SU-DHL-6 (cell line): ENCODE measurements at regions not wholly inside any gene's neighbourhood (a gene's known extent, or its start where the extent isn't known, plus 50 kb on each side); places are given as distances from the start of the nearest gene placed in this dataset.
"Not testable (repeated sequence)": the region's sequence is repeated elsewhere in the genome, so short reads cannot be mapped to it uniquely, and the experiment has no call there.

Source experiments
- H2AFZ ChIP-seq: fragments of 200-600 bp; sonication (generic); 2 replicates; pipeline ENCODE4 v1.6.1; 2014; ENCODE audit warnings: low read depth, mild to moderate bottlenecking, moderate library complexity, mixed read lengths, antibody characterized with exemption, low read length; ENCODE audit not compliant: severe bottlenecking
- H3F3A ChIP-seq: fragments of 200-600 bp; shearing (Covaris generic); 2 replicates; pipeline ENCODE4 v1.6.0; 2016; ENCODE audit warnings: antibody characterized with exemption, mild to moderate bottlenecking; ENCODE audit not compliant: insufficient read depth
- H3K27ac ChIP-seq: fragments of 200-600 bp; sonication (generic); 2 replicates; pipeline ENCODE4 v1.5.1; 2016; ENCODE audit warnings: low read depth, mild to moderate bottlenecking, low read length, moderate library complexity, mixed read lengths
- H3K27me3 ChIP-seq: fragments of 200-600 bp; sonication (generic), shearing (Covaris generic); 2 replicates; pipeline ENCODE4 v1.6.0; 2014; ENCODE audit warnings: mild to moderate bottlenecking, low read length
- H3K36me3 ChIP-seq: fragments of 200-600 bp; sonication (generic); 2 replicates; pipeline ENCODE4 v1.6.1; 2014; ENCODE audit warnings: mild to moderate bottlenecking, low read length, mixed read lengths
- H3K4me2 ChIP-seq: fragments of 300-600, 200-600 bp; shearing (Covaris generic), sonication (generic); 2 replicates; pipeline ENCODE4 v1.6.0; 2014; ENCODE audit warnings: low read length, low read depth, mild to moderate bottlenecking; ENCODE audit not compliant: poor library complexity, severe bottlenecking
- H3K4me3 ChIP-seq: fragments of 200-600 bp; sonication (generic); 2 replicates; pipeline ENCODE4 v1.5.1; 2014; ENCODE audit warnings: antibody characterized with exemption, low read length, mild to moderate bottlenecking, mixed read lengths; ENCODE audit not compliant: insufficient read depth, poor library complexity, severe bottlenecking
- H3K79me2 ChIP-seq: fragments of 200-600 bp; sonication (generic); 2 replicates; pipeline ENCODE4 v1.6.1; 2014; ENCODE audit warnings: mild to moderate bottlenecking, low read length, moderate library complexity; ENCODE audit not compliant: insufficient read depth
- H3K9ac ChIP-seq: fragments of 200-600 bp; sonication (generic); 2 replicates; pipeline ENCODE4 v1.7.0; 2014; ENCODE audit warnings: mild to moderate bottlenecking, low read length
- H3K9me2 ChIP-seq: fragments of 200-600 bp; sonication (generic); replicated peaks from 2 replicates; pipeline ENCODE4 v1.6.1; 2014; ENCODE audit warnings: low read length; ENCODE audit not compliant: insufficient read depth
- H3K9me3 ChIP-seq: fragments of 200-600 bp; sonication (generic); 2 replicates; pipeline ENCODE4 v1.6.1; 2014; ENCODE audit warnings: low read length, mixed read lengths; ENCODE audit not compliant: insufficient read depth
- H4K20me1 ChIP-seq: fragments of 200-600 bp; sonication (generic); 2 replicates; pipeline ENCODE4 v1.6.1; 2014; ENCODE audit warnings: low read depth, mild to moderate bottlenecking, antibody characterized with exemption, low read length, moderate library complexity, mixed read lengths
- CTCF ChIP-seq: fragments of 200-600 bp; sonication (generic); IDR thresholded peaks from one replicate; pipeline ENCODE4 v1.5.1; 2017; ENCODE audit warnings: antibody characterized with exemption, mild to moderate bottlenecking, low read length, moderate library complexity; ENCODE audit not compliant: insufficient read depth, poor library complexity, severe bottlenecking
- EZH2phosphoT487 ChIP-seq: fragments of 200-600 bp; sonication (generic), shearing (Covaris generic); conservative IDR thresholded peaks from 2 replicates; pipeline ENCODE4 v1.6.1; 2018; ENCODE audit warnings: mild to moderate bottlenecking, antibody characterized with exemption, low read length, moderate library complexity, mixed read lengths

- Histone ChIP-seq H4K20me1 (no peaks in the 10 kb centered on the region), H3K27me3 (no peaks in the 10 kb centered on the region), H3K4me2 (no peak overlapping the region), H3K9ac (no peak overlapping the region), H3K36me3 (no peaks in the 10 kb centered on the region), H3K27ac (no peak overlapping the region), H2AFZ (no peak overlapping the region), H3K9me2 (no peaks in the 10 kb centered on the region), H3F3A (no peaks in the 10 kb centered on the region), H3K79me2 (no peaks in the 10 kb centered on the region), H3K9me3 (no peaks in the 10 kb centered on the region), H3K4me3 (no peak overlapping the region)
- TF ChIP-seq CTCF (no peak), EZH2phosphoT487 (no peak)
Measured at GRCh38 chr2:131756141-131756907, 228.6 kb downstream of the CCDC74A start.

- H3K4me2 ChIP-seq, H3K4me3 ChIP-seq, H2AFZ ChIP-seq, H3F3A ChIP-seq, H3K27ac ChIP-seq, H3K9me2 ChIP-seq, H3K27me3 ChIP-seq, H4K20me1 ChIP-seq, H3K79me2 ChIP-seq, H3K9ac ChIP-seq, H3K9me3 ChIP-seq, H3K36me3 ChIP-seq: not testable (repeated sequence)
Measured at GRCh38 chr2:131758941-131759340, 231.3 kb downstream of the CCDC74A start.

GRCh38 chr2:131774955-131775555 lies 247.4 kb downstream of the CCDC74A start:
- not testable (repeated sequence) for H3K9me3 ChIP-seq, H2AFZ ChIP-seq, H3K4me3 ChIP-seq, H3K9me2 ChIP-seq, H4K20me1 ChIP-seq, H3F3A ChIP-seq, H3K4me2 ChIP-seq, H3K27ac ChIP-seq, H3K36me3 ChIP-seq, H3K9ac ChIP-seq, H3K79me2 ChIP-seq, H3K27me3 ChIP-seq

- not testable (repeated sequence) for H3K4me2 ChIP-seq, H3K27me3 ChIP-seq, H4K20me1 ChIP-seq, H3K9me2 ChIP-seq, H3F3A ChIP-seq, H3K9me3 ChIP-seq, H3K36me3 ChIP-seq, H3K4me3 ChIP-seq, H3K27ac ChIP-seq, H2AFZ ChIP-seq, H3K9ac ChIP-seq, H3K79me2 ChIP-seq
Measured at GRCh38 chr2:131775903-131776506, 248.3 kb downstream of the CCDC74A start.

GRCh38 chr2:131780446-131780845 lies 252.8 kb downstream of the CCDC74A start:
- H4K20me1 ChIP-seq, H3K27ac ChIP-seq, H3K4me2 ChIP-seq, H3K9ac ChIP-seq, H3K9me2 ChIP-seq, H3K9me3 ChIP-seq, H2AFZ ChIP-seq, H3K27me3 ChIP-seq, H3K36me3 ChIP-seq, H3K79me2 ChIP-seq, H3K4me3 ChIP-seq, H3F3A ChIP-seq: not testable (repeated sequence)
